ENCODE measurements at regions not wholly inside any gene's neighbourhood (a gene's known extent, or its start where the extent isn't known, plus 50 kb on each side); places are given as distances from the start of the nearest gene placed in this dataset.

DNA sequence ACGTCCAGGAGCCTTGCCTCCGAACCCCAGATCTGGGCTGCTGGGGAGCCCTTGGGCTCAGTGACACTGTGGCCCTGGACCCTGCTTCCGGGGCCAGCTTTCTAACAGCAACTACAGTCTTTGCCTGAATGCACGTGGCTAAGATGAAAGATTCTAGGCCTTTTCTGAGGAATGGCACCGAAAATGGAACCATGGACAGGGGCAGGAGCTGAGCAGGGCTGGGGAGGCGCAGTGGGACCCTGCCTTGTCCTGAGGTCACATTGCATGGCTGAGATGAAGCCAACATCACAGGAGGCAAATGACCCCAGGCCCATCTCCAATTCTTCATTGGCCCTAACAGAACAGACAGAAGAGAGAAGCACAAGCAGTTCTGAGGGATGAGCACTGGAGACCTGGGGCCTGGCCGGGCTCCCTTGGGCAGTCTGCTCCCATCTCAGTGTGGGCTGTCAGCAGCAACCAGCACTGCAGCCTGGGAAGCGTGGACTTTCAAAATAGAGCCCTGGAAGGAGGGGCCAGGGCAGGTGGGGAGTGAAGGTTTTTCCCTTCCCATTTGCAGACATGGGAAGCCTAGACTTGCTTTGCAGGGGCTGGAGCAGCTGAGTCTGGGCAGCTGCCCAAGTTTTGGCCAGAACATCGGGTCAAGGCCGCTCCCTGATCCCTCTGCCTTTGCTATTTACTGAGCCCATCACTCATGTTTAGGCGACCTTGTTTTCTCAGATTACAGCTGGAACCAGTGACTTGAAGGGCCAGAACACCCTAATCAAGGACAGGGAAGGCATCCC is 114.4 kb upstream of the TCERG1L start:
- TF ChIP-seq, protein P1, sequence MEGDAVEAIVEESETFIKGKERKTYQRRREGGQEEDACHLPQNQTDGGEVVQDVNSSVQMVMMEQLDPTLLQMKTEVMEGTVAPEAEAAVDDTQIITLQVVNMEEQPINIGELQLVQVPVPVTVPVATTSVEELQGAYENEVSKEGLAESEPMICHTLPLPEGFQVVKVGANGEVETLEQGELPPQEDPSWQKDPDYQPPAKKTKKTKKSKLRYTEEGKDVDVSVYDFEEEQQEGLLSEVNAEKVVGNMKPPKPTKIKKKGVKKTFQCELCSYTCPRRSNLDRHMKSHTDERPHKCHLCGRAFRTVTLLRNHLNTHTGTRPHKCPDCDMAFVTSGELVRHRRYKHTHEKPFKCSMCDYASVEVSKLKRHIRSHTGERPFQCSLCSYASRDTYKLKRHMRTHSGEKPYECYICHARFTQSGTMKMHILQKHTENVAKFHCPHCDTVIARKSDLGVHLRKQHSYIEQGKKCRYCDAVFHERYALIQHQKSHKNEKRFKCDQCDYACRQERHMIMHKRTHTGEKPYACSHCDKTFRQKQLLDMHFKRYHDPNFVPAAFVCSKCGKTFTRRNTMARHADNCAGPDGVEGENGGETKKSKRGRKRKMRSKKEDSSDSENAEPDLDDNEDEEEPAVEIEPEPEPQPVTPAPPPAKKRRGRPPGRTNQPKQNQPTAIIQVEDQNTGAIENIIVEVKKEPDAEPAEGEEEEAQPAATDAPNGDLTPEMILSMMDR (IDR thresholded peaks at IDR 0.05; ENCODE audit: low read depth, low read length), result no peak
- DNase-seq (ENCODE audit: extremely low read depth, low read depth), result no peak

DNA sequence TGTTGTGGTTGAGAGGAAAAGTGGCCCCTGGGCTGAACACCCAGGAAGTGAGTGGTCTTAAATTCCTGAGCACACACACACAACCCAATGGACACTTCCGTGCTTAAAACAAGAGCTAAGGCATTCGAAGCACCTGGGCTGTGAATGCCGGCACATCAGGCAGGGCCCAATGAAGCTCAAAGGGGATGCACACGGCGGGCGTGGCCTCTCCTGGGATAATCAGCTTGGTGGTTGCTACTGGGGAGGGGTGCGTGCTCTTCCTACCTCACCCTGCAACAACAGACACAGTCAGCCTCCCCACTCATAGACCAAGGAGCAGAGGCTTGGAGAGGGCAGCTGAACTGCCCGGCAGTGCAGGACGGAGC is 115.0 kb upstream of the TCERG1L start:
- TF ChIP-seq, protein P1 (IDR thresholded peaks at IDR 0.05; ENCODE audit: low read depth, low read length), result no peak
- no peak for DNase-seq (ENCODE audit: extremely low read depth, low read depth)

DNA sequence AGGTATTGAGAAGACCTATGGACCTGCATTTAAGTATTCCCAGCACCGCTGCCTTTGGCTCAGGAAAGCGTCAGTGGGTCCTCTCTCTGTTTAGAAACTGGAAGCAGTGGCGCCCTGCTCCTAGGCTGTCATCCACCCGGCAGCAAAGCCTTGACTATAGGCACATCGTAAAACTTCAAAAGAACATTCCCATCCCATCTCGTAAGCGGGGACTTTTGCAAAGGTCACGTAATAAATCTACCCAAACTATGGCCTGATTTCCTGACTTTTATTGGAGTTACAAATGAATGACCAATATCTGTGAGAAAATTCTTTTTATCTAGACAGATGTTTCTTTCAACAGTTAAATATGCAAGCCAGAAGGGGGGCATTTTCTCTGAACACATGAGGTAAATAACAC is 115.8 kb upstream of the TCERG1L start:
- no peak for DNase-seq (ENCODE audit: extremely low read depth, low read depth)
- TF ChIP-seq, protein P1 (IDR thresholded peaks at IDR 0.05; ENCODE audit: low read depth, low read length), result no peak

DNA sequence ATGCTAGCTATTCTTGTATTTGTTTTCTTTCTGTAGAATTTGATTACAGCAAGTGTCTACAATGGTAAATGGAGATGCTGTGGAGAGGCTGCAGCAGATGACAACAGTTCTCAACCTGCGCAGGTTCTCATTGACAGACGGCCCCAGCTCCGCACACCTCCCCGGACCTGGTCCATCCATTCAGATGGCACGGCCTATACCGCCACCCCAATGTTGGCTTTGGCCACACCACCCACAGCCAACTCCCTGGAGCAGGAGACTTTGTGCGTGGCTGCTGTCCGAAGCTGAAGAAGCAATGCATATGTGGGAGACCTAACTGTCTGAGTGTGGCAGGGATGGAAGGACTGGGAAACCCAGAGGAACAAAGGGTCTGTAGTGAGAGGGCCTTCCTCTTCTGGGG is 116.4 kb upstream of the TCERG1L start:
- TF ChIP-seq, protein P1 (IDR thresholded peaks at IDR 0.05; ENCODE audit: low read depth, low read length), result no peak
- DNase-seq (ENCODE audit: extremely low read depth, low read depth), result no peak

DNA sequence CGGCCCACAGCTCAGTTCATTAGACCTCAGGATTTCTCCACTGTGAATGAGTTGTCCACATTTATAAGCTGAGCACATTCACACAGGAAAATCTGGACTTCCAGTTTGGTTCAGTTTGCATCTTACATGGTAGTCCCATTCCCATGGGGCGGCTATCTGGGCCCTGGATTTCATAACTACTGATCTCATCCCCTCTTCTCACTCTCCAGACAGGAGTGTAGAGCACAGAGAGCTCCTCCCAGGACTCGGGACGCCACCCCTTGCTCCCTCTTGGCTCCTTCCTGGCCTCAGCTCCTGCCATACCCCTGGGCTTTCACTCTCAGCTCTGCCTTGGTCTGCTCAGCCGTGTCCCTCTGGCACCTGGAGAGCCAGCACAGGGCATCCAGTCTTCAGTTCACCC is 117.6 kb upstream of the TCERG1L start:
- no peak for DNase-seq (ENCODE audit: extremely low read depth, low read depth)
- TF ChIP-seq, protein P1 (IDR thresholded peaks at IDR 0.05; ENCODE audit: low read depth, low read length), result no peak

DNA sequence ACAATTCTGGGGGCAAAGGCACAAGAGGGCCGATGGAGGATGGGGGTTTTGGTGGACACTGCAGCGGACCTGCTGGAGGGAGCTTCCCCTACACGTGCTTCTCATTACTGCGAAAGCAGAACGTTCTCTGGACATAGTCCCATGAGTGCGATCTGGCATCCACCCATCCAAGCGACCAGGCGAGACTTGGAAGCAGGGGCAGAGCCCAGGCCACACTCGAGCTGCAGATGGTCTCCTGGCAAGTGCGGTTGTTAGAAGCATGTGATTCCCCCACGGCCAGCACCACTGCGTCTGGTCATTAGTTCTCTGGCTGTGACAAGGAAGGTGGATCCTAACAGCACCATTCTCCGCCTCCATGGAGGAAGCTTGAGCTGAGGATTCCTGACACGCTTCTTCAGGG is 118.4 kb upstream of the TCERG1L start:
- TF ChIP-seq, protein P1 (IDR thresholded peaks at IDR 0.05; ENCODE audit: low read depth, low read length), result no peak
- no peak for DNase-seq (ENCODE audit: extremely low read depth, low read depth)

DNA sequence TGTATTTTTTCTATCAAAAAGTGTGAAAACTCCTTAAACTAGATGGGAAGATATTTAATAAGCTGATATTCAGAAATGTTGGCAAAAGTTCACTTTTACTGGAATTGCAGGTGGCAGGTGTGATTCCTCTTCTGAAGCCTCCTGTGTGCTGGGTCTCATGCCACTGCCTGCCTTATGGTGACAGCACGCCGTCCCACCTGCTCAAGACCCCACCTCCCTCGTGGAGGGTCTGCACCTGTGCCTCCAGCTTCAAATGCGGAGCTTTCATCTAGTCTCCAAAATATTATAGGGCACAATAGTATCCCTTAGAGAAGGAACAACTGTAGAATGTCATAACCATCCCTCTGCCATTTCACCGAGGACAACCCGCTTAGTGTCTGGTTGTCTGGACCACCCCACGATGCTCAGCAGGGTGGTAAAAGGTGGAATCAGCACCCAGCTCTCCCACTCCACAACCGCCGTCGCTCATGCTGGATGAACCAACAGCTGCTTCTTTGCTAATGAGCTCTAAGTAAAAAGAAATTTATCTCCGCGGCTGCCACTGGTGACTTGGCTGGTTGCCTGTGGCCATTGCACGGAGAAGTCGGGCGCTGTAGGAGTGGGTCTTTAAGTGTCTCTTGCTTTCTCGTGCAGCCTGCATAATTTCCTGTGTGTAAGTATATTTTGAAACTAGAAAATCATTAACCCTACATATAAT is 119.3 kb upstream of the TCERG1L start:
- no peak for DNase-seq (ENCODE audit: extremely low read depth, low read depth)
- TF ChIP-seq, protein P1 (IDR thresholded peaks at IDR 0.05; ENCODE audit: low read depth, low read length), result no peak
